Mesodermal cell (in vitro differentiated cells): ENCODE measurements at regions not wholly inside any gene's neighbourhood (a gene's known extent, or its start where the extent isn't known, plus 50 kb on each side); places are given as distances from the start of the nearest gene placed in this dataset.
"Not testable (repeated sequence)": the region's sequence is repeated elsewhere in the genome, so short reads cannot be mapped to it uniquely, and the experiment has no call there.

Source experiments
- H3K27ac ChIP-seq: 2 replicates; pipeline ENCODE4 v1.7.0; 2013; ENCODE audit warnings: mild to moderate bottlenecking, low read depth, low read length, moderate library complexity; ENCODE audit not compliant: severe bottlenecking
- H3K36me3 ChIP-seq: 2 replicates; pipeline ENCODE4 v1.7.1; 2013; ENCODE audit warnings: mild to moderate bottlenecking, low read length, moderate library complexity; ENCODE audit not compliant: control insufficient read depth, insufficient read depth
- H3K4me1 ChIP-seq: one replicate; pipeline ENCODE4 v1.7.1; 2013; ENCODE audit warnings: mild to moderate bottlenecking, low read length; ENCODE audit not compliant: insufficient read depth, control insufficient read depth, poor library complexity, severe bottlenecking
- H3K4me3 ChIP-seq: 2 replicates; pipeline ENCODE4 v1.7.0; 2013; ENCODE audit warnings: low read length, control low read depth, mild to moderate bottlenecking; ENCODE audit not compliant: insufficient read depth, poor library complexity, severe bottlenecking; ENCODE audit errors: extremely low read depth
- H3K9me3 ChIP-seq: 2 replicates; pipeline ENCODE4 v1.7.1; 2013; ENCODE audit warnings: mild to moderate bottlenecking, low read length, moderate library complexity; ENCODE audit not compliant: control insufficient read depth
- WGBS, 2 experiments: methylation state at CpG; one replicate each; pipeline ENCODE4 v1.1.5; 2013; ENCODE audit warnings: missing lambda C conversion rate in 2 of 2; ENCODE audit not compliant: insufficient coverage in 2 of 2; 5-methylcytosine and 5-hydroxymethylcytosine counted together

GRCh38 chr6:8953310-8953709, 518.0 kb upstream of the SLC35B3 start:
- H3K4me1 ChIP-seq = peaks cover 3% of the 10 kb centered on the region
- H3K27ac ChIP-seq = no peak overlapping the region
- WGBS, 2 experiments = 40% methylated on average over 1 of the region's 2 CpGs; no CpG with 5 or more reads in 1 of the 2 experiments
- H3K36me3 ChIP-seq = no peaks in the 10 kb centered on the region
- no peak overlapping the region for H3K4me3 ChIP-seq
- H3K9me3 ChIP-seq = no peaks in the 10 kb centered on the region

- 86 to 100% methylated on average over 1 of the region's 4 CpGs for WGBS, 2 experiments
- H3K36me3 ChIP-seq = no peaks in the 10 kb centered on the region
- no peak overlapping the region for H3K4me3 ChIP-seq
- H3K9me3 ChIP-seq = no peaks in the 10 kb centered on the region
- H3K4me1 ChIP-seq = peaks cover 2% of the 10 kb centered on the region
- no peak overlapping the region for H3K27ac ChIP-seq
Observed at GRCh38 chr6:8948733-8949132, 513.4 kb upstream of the SLC35B3 start.

GRCh38 chr6:8947900-8948299, 512.6 kb upstream of the SLC35B3 start:
- Histone ChIP-seq H3K27ac (no peak overlapping the region), H3K36me3 (no peaks in the 10 kb centered on the region), H3K9me3 (no peaks in the 10 kb centered on the region), H3K4me3 (no peak overlapping the region), H3K4me1 (peaks cover 2% of the 10 kb centered on the region)
- 83% methylated on average over 3 of the region's 4 CpGs; no CpG with 5 or more reads in 1 of the 2 experiments for WGBS, 2 experiments

- 84% methylated on average over 2 of the region's 3 CpGs; no CpG with 5 or more reads in 1 of the 2 experiments for WGBS, 2 experiments
- no peak overlapping the region for H3K27ac ChIP-seq
Observed at GRCh38 chr6:8944548-8944947, 509.2 kb upstream of the SLC35B3 start.

GRCh38 chr6:8943073-8943472, 507.7 kb upstream of the SLC35B3 start:
- Histone ChIP-seq H3K27ac (no peak overlapping the region), H3K36me3 (no peaks in the 10 kb centered on the region), H3K9me3 (no peaks in the 10 kb centered on the region), H3K4me1 (peaks cover 24% of the 10 kb centered on the region), H3K4me3 (no peak overlapping the region)
- 88 to 96% methylated on average over 3 of the region's 3 CpGs for WGBS, 2 experiments

More at GRCh38 chr6:8944548-8944947, 509.2 kb upstream of the SLC35B3 start:
- Histone ChIP-seq H3K4me3 (no peak overlapping the region), H3K4me1 (peaks cover 18% of the 10 kb centered on the region), H3K36me3 (no peaks in the 10 kb centered on the region), H3K9me3 (no peaks in the 10 kb centered on the region)

GRCh38 chr6:8941577-8941976, 506.2 kb upstream of the SLC35B3 start:
- Histone ChIP-seq H3K36me3 (no peaks in the 10 kb centered on the region), H3K27ac (no peak overlapping the region), H3K4me1 (peaks cover 22% of the 10 kb centered on the region), H3K4me3 (no peak overlapping the region), H3K9me3 (no peaks in the 10 kb centered on the region)
- no CpG with 5 or more reads among the region's 2 CpGs for WGBS, 2 experiments

- WGBS, 2 experiments = 96 to 100% methylated on average over 1 to 5 of the region's 6 CpGs
- H3K9me3 ChIP-seq = no peaks in the 10 kb centered on the region
- H3K27ac ChIP-seq = no peak overlapping the region
- no peaks in the 10 kb centered on the region for H3K36me3 ChIP-seq
- H3K4me1 ChIP-seq = peaks cover 22% of the 10 kb centered on the region
- no peak overlapping the region for H3K4me3 ChIP-seq
Observed at GRCh38 chr6:8940356-8940755, 505.0 kb upstream of the SLC35B3 start.

GRCh38 chr6:8939615-8940014, 504.3 kb upstream of the SLC35B3 start:
- H3K4me3 ChIP-seq = no peak overlapping the region
- peaks cover 22% of the 10 kb centered on the region for H3K4me1 ChIP-seq
- no peaks in the 10 kb centered on the region for H3K9me3 ChIP-seq
- WGBS, 2 experiments = 54 to 67% methylated on average over 1 to 2 of the region's 4 CpGs
- H3K27ac ChIP-seq = no peak overlapping the region
- no peaks in the 10 kb centered on the region for H3K36me3 ChIP-seq

GRCh38 chr6:8934318-8934717, 499.0 kb upstream of the SLC35B3 start:
- no peaks in the 10 kb centered on the region for H3K9me3 ChIP-seq
- H3K4me1 ChIP-seq = peaks cover 12% of the 10 kb centered on the region
- 100% methylated on average over 1 of the region's 4 CpGs for WGBS, 2 experiments
- H3K36me3 ChIP-seq = no peaks in the 10 kb centered on the region
- H3K27ac ChIP-seq = no peak overlapping the region
- no peak overlapping the region for H3K4me3 ChIP-seq

- Histone ChIP-seq H3K27ac (no peak overlapping the region), H3K9me3 (no peaks in the 10 kb centered on the region), H3K4me1 (peaks cover 9% of the 10 kb centered on the region), H3K36me3 (no peaks in the 10 kb centered on the region), H3K4me3 (no peak overlapping the region)
- 83 to 90% methylated on average over 1 to 2 of the region's 3 CpGs for WGBS, 2 experiments
Observed at GRCh38 chr6:8930009-8930408, 494.7 kb upstream of the SLC35B3 start.

- no CpG with 5 or more reads among the region's 1 CpG for WGBS, 2 experiments
- H3K9me3 ChIP-seq, H3K4me3 ChIP-seq, H3K36me3 ChIP-seq, H3K4me1 ChIP-seq, H3K27ac ChIP-seq: not testable (repeated sequence)
Observed at GRCh38 chr6:8920244-8920643, 484.9 kb upstream of the SLC35B3 start.
